ENCODE measurements at regions not wholly inside any gene's neighbourhood (a gene's known extent, or its start where the extent isn't known, plus 50 kb on each side); places are given as distances from the start of the nearest gene placed in this dataset.

DNA sequence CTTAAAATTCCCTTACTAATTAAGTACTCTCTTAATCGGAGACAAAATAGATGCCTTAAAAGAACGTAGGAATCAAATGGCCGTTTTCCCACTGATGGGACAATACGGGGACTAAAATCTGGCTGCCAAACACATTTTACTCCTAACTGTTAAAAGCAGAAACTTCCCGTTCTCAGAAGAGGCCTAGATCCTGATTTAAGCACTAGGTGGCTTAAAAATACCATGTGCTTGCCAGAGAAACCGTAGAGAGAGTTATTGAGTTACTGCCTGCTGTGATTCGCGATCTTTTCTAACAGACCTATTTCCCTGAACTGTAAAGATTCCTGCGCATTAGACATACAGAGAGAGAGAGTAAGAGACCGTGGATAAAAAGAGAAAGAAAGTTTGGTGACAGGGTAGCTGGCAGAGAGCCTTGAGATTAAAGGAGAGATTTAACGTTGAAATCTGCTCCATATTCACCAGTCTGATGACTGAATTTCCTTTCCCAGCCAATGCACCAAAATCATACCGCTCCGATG, 54.4 kb upstream of the STUM start:
- TF ChIP-seq, protein P1, sequence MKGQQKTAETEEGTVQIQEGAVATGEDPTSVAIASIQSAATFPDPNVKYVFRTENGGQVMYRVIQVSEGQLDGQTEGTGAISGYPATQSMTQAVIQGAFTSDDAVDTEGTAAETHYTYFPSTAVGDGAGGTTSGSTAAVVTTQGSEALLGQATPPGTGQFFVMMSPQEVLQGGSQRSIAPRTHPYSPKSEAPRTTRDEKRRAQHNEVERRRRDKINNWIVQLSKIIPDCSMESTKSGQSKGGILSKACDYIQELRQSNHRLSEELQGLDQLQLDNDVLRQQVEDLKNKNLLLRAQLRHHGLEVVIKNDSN (IDR thresholded peaks at IDR 0.05): no peak
- TF ChIP-seq CREB1 (IDR thresholded peaks at IDR 0.05; ENCODE audit: low read depth): no peak
- TF ChIP-seq TEAD4 (IDR thresholded peaks at IDR 0.05): no peak
- no peak for TF ChIP-seq REST (IDR thresholded peaks at IDR 0.05; ENCODE audit: low read depth)
- no peak for TF ChIP-seq TCF12 (IDR thresholded peaks at IDR 0.05; ENCODE audit: low read depth)
- no peak for TF ChIP-seq ZBTB7A (IDR thresholded peaks at IDR 0.05; ENCODE audit: low read depth)

DNA sequence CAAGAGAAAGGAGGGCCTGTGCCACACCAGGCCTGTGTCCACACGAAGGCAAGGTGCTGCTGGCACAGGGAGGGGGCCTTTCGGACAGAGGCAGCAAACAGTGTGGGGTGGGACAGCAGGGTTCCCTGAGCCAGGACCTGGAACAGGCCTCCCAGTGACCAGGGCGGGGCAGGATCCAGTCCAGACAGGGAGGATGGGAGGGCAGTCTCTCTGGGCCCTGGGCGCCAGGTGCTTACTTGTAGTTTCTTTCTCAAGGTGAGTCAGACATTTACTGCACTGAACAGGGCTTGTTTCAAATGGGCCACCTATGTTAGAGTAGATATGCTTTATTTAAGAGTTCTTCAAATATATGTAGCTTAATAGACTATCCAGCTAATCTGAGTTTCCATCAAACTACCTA, 52.8 kb upstream of the STUM start:
- TF ChIP-seq TCF12 (IDR thresholded peaks at IDR 0.05; ENCODE audit: low read depth) (no peak), EP300 (IDR thresholded peaks at IDR 0.05; ENCODE audit: borderline replicate concordance) (no peak), TEAD4 (IDR thresholded peaks at IDR 0.05) (no peak), REST (IDR thresholded peaks at IDR 0.05; ENCODE audit: low read depth) (no peak), NFIC (IDR thresholded peaks at IDR 0.05) (no peak), MAX (IDR thresholded peaks at IDR 0.05) (no peak), EGR1 (IDR thresholded peaks at IDR 0.05) (no peak), FOXM1 (IDR thresholded peaks at IDR 0.05; ENCODE audit: borderline replicate concordance, low read depth) (no peak), CREB1 (IDR thresholded peaks at IDR 0.05; ENCODE audit: low read depth) (no peak), CEBPB (IDR thresholded peaks at IDR 0.05) (no peak), TAF1 (IDR thresholded peaks at IDR 0.05; ENCODE audit: low read depth) (no peak), RAD21 (IDR thresholded peaks at IDR 0.05; ENCODE audit: low read depth) (no peak), YY1 (IDR thresholded peaks at IDR 0.05; ENCODE audit: low read depth) (no peak), ZBTB7A (IDR thresholded peaks at IDR 0.05; ENCODE audit: low read depth) (no peak)
- TF ChIP-seq, protein P1 (IDR thresholded peaks at IDR 0.05): no peak

GRCh38 chr1:226496453-226497015, 52.0 kb upstream of the STUM start:
- no peak for TF ChIP-seq CEBPB (IDR thresholded peaks at IDR 0.05)
- no peak for TF ChIP-seq EP300 (IDR thresholded peaks at IDR 0.05; ENCODE audit: borderline replicate concordance)
- TF ChIP-seq MAX (IDR thresholded peaks at IDR 0.05): no peak
- TF ChIP-seq FOXM1 (IDR thresholded peaks at IDR 0.05; ENCODE audit: borderline replicate concordance, low read depth): no peak
- TF ChIP-seq REST (IDR thresholded peaks at IDR 0.05; ENCODE audit: low read depth): no peak
- TF ChIP-seq NFIC (IDR thresholded peaks at IDR 0.05): no peak
- no peak for TF ChIP-seq TEAD4 (IDR thresholded peaks at IDR 0.05)
- TF ChIP-seq EGR1 (IDR thresholded peaks at IDR 0.05): no peak
- no peak for TF ChIP-seq YY1 (IDR thresholded peaks at IDR 0.05; ENCODE audit: low read depth)
- no peak for TF ChIP-seq TAF1 (IDR thresholded peaks at IDR 0.05; ENCODE audit: low read depth)
- TF ChIP-seq CREB1 (IDR thresholded peaks at IDR 0.05; ENCODE audit: low read depth): no peak
- TF ChIP-seq TCF12 (IDR thresholded peaks at IDR 0.05; ENCODE audit: low read depth): no peak
- TF ChIP-seq ZBTB7A (IDR thresholded peaks at IDR 0.05; ENCODE audit: low read depth): no peak
- TF ChIP-seq RAD21 (IDR thresholded peaks at IDR 0.05; ENCODE audit: low read depth): no peak
- TF ChIP-seq, protein P1 (IDR thresholded peaks at IDR 0.05): no peak

DNA sequence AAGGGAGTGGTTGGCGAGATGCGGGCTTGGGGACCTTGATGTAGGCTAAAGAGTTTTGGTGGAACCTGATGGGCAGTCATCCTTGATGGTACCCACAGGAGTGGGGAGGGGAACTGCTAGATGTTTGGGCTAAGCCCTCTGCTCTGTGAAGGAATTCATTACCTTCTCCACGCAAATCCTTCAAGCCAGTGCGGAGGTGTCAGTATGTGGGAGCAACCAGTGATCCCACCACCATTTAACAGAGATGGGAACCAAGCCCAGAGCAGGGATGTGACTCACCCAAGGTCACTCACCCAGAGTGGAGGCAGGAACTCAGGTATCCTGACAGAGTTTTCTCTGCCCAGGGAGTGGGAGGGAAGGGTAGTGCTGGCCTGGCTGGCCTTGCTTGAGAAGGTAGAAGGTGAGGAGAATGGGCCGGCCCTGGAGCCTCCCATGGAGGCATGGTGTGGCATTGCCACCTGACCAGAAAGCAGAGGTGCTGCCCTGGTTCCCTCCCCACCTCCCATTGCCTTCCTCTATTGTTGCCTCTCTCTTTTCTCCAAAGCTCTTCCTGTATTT, 51.2 kb upstream of the STUM start:
- TF ChIP-seq RAD21 (IDR thresholded peaks at IDR 0.05; ENCODE audit: low read depth): no peak
- TF ChIP-seq FOXM1 (IDR thresholded peaks at IDR 0.05; ENCODE audit: borderline replicate concordance, low read depth): no peak
- no peak for TF ChIP-seq REST (IDR thresholded peaks at IDR 0.05; ENCODE audit: low read depth)
- no peak for TF ChIP-seq EP300 (IDR thresholded peaks at IDR 0.05; ENCODE audit: borderline replicate concordance)
- TF ChIP-seq, protein P1 (IDR thresholded peaks at IDR 0.05): no peak
- no peak for TF ChIP-seq CREB1 (IDR thresholded peaks at IDR 0.05; ENCODE audit: low read depth)
- no peak for TF ChIP-seq TCF12 (IDR thresholded peaks at IDR 0.05; ENCODE audit: low read depth)
- TF ChIP-seq CEBPB (IDR thresholded peaks at IDR 0.05): no peak
- no peak for TF ChIP-seq NFIC (IDR thresholded peaks at IDR 0.05)
- TF ChIP-seq ZBTB7A (IDR thresholded peaks at IDR 0.05; ENCODE audit: low read depth): no peak
- TF ChIP-seq MAX (IDR thresholded peaks at IDR 0.05): no peak
- TF ChIP-seq EGR1 (IDR thresholded peaks at IDR 0.05): no peak
- no peak for TF ChIP-seq TAF1 (IDR thresholded peaks at IDR 0.05; ENCODE audit: low read depth)
- TF ChIP-seq YY1 (IDR thresholded peaks at IDR 0.05; ENCODE audit: low read depth): no peak
- TF ChIP-seq TEAD4 (IDR thresholded peaks at IDR 0.05): no peak

Measured in Ishikawa (cell line).